ENCODE measurements at regions not wholly inside any gene's neighbourhood (a gene's known extent, or its start where the extent isn't known, plus 50 kb on each side); places are given as distances from the start of the nearest gene placed in this dataset.
"Not testable (repeated sequence)": the region's sequence is repeated elsewhere in the genome, so short reads cannot be mapped to it uniquely, and the experiment has no call there.

GRCh38 chr5:116799401-116799800 is 224.8 kb upstream of the SEMA6A start:
- no peak for DNase-seq

DNA sequence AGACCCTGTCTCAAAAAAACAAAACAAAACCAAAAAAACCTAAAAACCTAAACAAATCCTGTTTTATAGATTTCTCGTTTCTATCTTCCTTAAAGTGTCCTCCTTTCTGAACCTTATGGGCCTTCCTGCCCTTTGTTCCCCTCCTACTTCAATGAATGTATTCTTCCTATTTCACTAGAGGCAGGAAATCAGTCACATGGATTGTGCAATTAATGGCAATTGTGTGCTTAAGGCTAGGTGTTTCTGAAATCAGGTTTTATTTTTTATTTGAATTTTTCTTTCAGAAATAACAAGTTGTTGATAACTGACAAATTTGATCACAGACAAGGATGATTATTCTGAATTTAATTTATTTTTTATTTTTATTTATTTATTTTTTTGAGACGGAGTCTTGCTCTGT is 220.6 kb upstream of the SEMA6A start:
- no peak for DNase-seq

GRCh38 chr5:116789522-116789921 is 214.9 kb upstream of the SEMA6A start:
- no peak for DNase-seq

DNA sequence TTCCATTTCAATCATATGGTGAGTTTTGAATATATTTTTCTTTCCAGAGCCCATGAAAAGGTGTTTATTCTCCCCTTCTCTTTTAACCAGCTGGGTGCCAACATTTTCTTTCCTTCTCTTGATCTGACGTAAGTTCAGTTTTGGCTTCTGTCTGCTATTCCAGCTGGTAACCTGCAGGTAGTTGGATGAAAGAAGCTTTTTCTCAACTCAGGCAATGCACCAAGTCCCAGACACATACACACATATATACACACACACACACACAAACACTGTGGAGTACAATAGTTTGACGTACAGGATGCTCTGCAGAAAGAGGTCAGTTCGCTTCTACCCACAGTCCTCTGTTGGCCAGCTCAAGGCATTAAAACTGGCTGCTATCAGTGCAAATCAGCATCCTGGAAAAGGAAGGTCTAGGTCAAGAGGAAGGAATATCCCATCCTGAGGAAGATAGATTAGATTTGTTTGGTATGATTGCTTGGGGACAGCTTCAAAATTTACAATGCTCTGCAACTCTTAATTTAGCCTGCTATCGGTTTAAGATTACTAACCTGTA is 214.3 kb upstream of the SEMA6A start:
- DNase-seq: no peak

DNA sequence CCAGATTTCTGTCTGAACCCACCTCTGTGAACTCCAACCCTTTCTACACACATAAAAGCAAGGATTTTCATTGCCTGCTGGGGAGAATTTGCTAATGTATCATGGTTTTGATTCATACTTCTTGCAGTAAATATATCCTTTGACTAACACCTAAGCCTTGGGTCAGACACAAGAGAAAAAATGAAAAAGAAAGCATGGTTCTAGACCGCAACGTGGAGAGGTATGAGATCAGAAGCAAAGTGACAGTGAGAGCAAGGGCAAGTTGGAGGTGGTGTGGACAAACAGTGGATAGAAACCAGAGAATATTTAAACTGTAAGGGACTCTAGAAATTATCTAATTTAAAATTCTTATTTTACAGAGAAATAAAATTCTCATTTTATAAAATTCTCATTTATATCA is 212.9 kb upstream of the SEMA6A start:
- no peak for DNase-seq

DNA sequence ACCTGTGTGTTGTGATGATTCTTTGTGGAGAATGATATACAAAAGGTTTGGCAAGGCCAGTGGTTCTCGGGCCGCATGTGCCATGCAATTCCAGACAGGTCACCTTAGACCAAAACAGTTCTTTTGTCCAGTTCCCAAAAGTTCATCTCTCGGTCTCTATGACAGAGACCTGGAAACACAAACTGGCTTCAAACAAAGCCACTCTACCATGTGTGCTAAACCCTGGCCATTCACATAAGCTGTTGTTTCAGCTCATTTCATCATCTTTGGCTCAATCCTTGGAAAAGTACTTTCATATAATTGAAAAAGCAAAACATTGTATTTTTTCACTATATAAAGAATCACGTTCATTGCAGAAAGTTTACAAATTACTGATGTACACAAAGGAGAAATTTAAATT is 210.5 kb upstream of the SEMA6A start:
- no peak for DNase-seq

DNA sequence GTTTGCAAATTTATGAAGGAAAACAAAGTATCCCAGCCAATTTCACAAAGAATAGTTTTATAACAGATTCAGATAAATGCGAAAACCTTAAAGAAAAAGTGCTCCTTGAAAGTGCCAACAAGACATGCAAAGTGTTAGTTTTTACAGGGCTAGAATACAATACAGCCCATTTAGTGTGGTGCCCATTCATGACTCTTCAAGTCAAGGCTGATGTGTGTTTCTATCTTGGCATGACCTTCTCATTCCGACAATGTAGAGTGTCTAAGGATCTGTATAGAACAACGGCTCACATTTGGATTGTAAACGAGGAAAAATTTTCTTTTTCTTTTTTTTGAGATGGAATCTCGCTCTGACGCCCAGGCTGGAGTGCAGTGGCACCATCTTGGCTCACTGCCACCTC is 205.2 kb upstream of the SEMA6A start:
- DNase-seq: no peak

GRCh38 chr5:116778651-116779280 is 204.1 kb upstream of the SEMA6A start:
- DNase-seq: no peak

DNA sequence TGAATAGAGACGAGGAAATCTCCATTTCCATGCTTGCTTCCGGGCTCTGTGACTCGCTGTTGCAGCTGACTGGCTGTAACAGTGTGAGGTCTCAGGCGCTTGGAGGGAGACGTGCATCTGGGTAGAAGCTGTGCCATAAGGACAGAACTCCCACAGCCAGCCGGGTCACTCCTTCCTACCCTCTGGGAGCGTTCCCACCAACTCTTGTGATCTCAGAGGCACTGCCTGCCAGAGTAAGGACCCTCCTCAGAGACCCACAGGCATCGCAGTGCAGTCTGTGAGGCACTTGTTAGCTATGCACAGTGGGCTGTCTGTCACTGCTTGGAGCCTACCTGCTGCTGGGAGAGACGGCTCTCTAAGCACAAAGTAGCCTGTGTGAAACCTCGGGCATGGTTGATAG is 203.4 kb upstream of the SEMA6A start:
- DNase-seq: peak; percentile 28

- no peak for DNase-seq
These were observed 199.3 kb upstream of the SEMA6A start for GRCh38 chr5:116773926-116774325.

DNA sequence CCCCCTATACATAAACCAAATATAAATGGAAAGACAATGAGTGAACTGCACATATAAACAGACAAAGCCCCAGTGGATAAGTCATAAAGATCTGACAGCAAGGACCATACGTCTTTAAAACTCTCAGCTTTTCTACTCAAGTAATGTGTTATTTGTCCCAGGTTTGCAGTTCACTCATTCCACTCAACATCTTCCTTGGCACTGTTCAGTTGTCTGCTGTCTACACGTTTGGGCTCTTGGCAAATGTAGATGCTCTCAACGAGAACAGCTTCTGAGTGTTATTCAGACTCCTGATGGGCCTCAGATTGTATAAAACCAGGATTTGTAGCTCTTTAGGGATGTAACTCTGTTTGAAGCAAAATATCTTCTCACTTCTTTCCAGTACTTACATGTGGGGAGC is 198.2 kb upstream of the SEMA6A start:
- DNase-seq: no peak

- DNase-seq: no peak
These were observed 197.5 kb upstream of the SEMA6A start for GRCh38 chr5:116772152-116772501.

DNA sequence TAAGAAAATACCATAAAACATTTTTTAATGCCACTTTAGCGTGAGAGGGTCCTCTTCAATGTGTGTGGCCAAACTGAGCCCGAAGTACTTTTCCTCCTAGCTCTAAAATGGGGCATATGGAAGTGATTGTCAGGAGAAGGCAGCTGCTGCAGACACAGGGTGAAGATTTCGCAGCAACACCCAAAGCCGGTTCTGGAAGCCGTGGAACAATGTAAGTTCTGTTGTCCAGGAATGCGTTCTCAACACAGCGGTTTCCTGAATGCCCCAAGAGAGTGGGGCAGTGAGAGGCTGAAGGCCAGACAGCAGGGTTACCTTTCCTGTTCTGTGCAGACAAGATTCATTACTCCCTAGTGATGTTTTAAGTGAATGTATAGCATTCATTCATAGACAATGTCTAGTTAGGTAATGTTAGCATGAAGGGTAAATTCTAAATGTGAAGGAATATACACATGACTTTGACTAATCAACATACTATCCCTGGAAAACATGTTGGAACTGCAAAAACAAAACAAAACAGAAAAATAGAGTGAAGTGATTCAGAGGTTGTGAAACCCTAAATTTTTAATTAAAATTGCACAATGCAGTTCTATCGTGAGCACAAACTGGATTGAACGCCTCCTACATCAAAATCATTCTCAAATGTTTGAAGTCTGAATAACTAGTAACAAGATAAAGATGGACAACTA is 197.0 kb upstream of the SEMA6A start:
- no peak for DNase-seq

GRCh38 chr5:116769953-116770352 is 195.3 kb upstream of the SEMA6A start:
- DNase-seq: not testable (repeated sequence)

- no peak for DNase-seq
These were observed 194.8 kb upstream of the SEMA6A start for GRCh38 chr5:116769470-116769869.

DNA sequence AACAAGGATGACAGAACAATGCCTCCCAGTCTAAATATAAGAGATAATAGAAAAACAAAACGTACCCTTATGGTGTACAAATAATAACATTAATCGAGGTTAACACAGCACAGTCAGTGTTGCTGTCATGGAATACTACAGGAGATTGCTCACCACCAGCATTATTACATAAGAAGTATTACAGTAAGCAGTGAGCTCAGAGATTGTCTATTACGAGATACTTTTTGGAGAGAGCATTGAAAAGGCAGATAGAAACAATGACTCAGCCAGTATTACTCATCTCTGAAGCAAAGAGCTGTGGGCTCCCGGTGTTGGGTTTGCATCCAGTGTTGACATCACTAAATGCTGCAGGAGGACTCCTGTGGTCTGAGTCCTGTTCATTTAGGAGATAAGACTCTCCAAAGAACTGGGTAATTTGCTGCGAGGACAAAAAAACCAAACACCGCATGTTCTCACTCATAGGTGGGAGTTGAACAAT is 191.9 kb upstream of the SEMA6A start:
- DNase-seq: no peak

DNA sequence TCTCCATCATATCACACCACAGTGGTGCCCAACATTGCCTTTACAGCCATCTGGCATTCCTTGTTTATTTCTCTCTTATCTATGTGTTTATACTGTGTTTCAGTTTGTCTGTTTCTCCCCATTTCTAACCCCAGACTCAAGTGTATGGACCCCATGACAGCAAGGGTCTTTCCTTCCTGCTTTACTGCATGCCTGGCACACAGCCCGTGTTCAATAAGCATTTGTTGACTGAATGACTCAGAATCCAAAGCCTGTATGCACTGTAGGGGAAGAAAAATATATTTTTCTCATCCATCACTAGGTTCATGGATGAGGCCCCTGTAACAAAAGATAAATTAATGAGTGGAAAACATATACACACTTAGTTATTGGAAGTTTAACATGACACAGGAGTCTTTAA is 190.8 kb upstream of the SEMA6A start:
- DNase-seq: no peak

- DNase-seq: no peak
These were observed 190.3 kb upstream of the SEMA6A start for GRCh38 chr5:116764941-116765340.

DNA sequence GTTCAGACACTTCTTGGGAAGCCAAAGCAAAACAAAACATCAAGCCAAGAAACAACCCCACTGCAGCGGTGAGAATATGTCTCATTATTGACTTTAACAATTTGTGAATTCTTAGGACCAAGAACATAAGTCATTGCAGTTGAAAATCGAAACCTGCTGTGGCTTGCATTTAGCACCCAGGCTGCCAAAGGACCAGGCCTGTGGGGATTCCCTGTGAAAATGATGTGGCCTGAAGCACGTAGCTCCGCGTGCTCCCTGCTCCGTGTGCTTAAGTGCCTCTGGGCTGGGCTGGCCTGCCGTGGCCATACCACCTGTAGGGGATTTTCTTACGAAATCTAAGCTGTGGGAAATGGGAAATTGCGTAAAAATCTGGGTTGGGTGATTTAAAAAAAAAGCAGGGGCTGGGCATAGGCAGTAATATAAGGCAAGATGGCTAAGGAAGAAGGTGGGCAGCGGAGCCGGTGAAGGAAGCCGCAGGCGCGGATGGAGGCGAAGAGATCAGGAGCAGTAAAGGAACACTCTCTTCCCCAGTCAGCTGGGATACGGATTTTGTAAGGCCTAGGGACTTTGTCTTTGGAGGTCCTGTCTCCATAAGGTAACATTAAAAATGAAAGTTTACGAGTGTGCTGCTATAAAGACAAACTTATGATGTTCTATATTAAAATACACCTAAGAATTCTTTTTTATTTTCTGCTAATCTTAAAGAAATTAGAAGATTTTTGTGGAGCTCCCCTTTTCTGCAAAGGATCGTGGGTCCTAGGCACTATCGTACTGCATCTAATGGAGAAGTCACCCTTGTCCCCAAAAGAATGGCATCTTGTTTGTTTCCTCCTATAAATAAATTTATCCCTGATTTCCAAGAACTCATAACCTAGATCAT is 189.6 kb upstream of the SEMA6A start:
- no peak for DNase-seq

GRCh38 chr5:116759860-116760640 is 185.4 kb upstream of the SEMA6A start:
- DNase-seq: no peak

DNA sequence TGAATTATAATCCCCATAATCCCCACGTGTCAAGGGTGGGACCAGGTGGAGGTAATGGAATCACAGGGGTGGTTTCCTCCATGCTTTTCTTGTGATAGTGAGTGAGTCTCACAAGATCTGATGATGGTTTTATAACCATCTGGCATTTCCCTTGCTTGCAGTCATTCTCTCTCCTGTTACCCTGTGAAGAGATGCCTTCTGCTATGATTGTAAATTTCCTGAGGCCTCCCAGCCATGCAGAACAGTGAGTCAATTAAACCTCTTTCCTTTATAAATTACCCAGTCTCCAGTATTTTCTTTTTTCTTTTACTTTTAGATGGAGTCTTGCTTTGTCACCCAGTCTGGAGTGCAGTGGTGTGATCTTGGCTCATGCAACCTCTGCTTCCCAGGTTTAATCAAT is 182.7 kb upstream of the SEMA6A start:
- DNase-seq: no peak

DNA sequence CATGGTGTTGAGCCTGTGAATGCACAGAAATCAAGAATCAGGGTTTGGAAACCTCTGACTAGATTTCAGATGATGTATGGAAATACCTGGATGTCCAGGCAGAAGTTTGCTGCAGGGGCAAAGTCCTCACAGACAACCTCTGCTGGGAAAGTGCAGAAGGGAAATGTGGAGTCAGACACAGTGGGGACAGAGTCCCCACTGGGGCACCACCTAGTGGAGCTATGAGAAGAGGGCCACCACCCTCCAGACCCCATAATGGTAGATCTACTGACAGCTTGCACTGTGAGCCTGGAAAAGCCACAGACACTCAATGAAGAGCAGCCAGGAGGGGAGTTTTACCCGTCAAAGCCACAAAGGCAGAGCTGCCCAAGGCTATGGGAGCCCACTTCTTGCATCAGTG is 181.9 kb upstream of the SEMA6A start:
- no peak for DNase-seq

DNA sequence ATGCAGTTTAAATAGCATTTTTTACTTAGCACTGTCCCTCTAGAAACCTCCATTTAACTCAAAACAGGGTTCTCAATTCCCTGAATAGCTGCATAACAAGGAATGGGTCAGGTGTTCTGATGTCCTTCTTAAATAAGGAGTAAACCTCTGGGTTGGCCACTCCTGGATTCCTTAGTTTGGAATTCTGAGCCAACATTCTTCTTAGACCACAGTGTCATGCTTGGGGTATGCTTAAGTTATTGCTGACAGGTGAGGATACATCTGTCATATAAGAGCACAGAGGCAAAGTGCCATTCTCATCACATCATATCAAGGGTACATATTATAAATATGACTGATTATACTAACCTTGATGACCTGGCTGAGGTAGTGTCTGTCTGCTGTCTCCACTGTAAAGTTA is 179.9 kb upstream of the SEMA6A start:
- no peak for DNase-seq
